ENCODE measurements at regions not wholly inside any gene's neighbourhood (a gene's known extent, or its start where the extent isn't known, plus 50 kb on each side); places are given as distances from the start of the nearest gene placed in this dataset.

GRCh38 chr3:188082031-188082430 lies 71.9 kb upstream of the LPP start:
- H4K20me1 ChIP-seq (ENCODE audit: insufficient read depth) = no peaks in the 10 kb centered on the region
- H3K4me2 ChIP-seq = no peak overlapping the region
- no peak overlapping the region for H3K9ac ChIP-seq
- H3K4me3 ChIP-seq (IDR thresholded peaks at IDR 0.05; ENCODE audit: insufficient read depth, low read depth, low read length) = no peak overlapping the region
- no peaks in the 10 kb centered on the region for H3K36me3 ChIP-seq (ENCODE audit: insufficient read depth)
- H3K27me3 ChIP-seq (ENCODE audit: insufficient read depth, low read depth) = no peaks in the 10 kb centered on the region
- H3K27ac ChIP-seq = no peak overlapping the region
- no peaks in the 10 kb centered on the region for H3K4me1 ChIP-seq (ENCODE audit: low read depth, poor library complexity, severe bottlenecking)
- no peaks in the 10 kb centered on the region for H3K79me2 ChIP-seq (ENCODE audit: insufficient read depth, low read depth)
- no peak overlapping the region for H2AFZ ChIP-seq (ENCODE audit: low read depth)
- TF ChIP-seq CTCF (conservative IDR thresholded peaks at IDR 0.05; ENCODE audit: low read depth, low read length) = no peak

DNA sequence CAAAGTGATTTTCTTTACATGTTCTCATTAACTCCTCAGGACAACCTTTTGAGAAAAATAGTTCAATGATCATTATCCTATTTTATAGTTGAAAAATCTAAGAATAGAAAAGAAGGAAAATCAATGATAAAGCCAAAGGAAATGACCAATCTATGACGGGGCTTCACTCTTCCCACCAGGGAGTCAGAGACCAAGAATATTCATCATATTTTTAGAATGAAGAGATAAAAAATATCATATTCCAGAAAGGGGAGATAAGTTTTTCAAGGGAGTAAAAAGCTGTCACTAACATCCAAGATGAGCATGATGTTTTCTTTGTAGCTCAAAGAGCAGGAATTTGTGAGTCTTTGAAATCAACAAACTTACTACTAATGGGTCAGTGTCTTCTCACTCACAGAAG lies 71.5 kb upstream of the LPP start:
- no peak overlapping the region for H3K4me2 ChIP-seq
- H3K79me2 ChIP-seq (ENCODE audit: insufficient read depth, low read depth) = no peaks in the 10 kb centered on the region
- no peak overlapping the region for H3K4me3 ChIP-seq (IDR thresholded peaks at IDR 0.05; ENCODE audit: insufficient read depth, low read depth, low read length)
- H3K4me1 ChIP-seq (ENCODE audit: low read depth, poor library complexity, severe bottlenecking) = no peaks in the 10 kb centered on the region
- no peaks in the 10 kb centered on the region for H3K36me3 ChIP-seq (ENCODE audit: insufficient read depth)
- no peaks in the 10 kb centered on the region for H3K27me3 ChIP-seq (ENCODE audit: insufficient read depth, low read depth)
- H4K20me1 ChIP-seq (ENCODE audit: insufficient read depth) = no peaks in the 10 kb centered on the region
- H3K27ac ChIP-seq = no peak overlapping the region
- no peak for TF ChIP-seq CTCF (conservative IDR thresholded peaks at IDR 0.05; ENCODE audit: low read depth, low read length)
- H2AFZ ChIP-seq (ENCODE audit: low read depth) = no peak overlapping the region
- no peak overlapping the region for H3K9ac ChIP-seq

- TF ChIP-seq CTCF (conservative IDR thresholded peaks at IDR 0.05; ENCODE audit: low read depth, low read length) = no peak
- no peak overlapping the region for H3K9ac ChIP-seq
- no peak overlapping the region for H3K4me3 ChIP-seq (IDR thresholded peaks at IDR 0.05; ENCODE audit: insufficient read depth, low read depth, low read length)
- no peak overlapping the region for H3K4me2 ChIP-seq
- no peak overlapping the region for H2AFZ ChIP-seq (ENCODE audit: low read depth)
- no peak overlapping the region for H3K27ac ChIP-seq
- H3K79me2 ChIP-seq (ENCODE audit: insufficient read depth, low read depth) = no peaks in the 10 kb centered on the region
- H4K20me1 ChIP-seq (ENCODE audit: insufficient read depth) = no peaks in the 10 kb centered on the region
- H3K4me1 ChIP-seq (ENCODE audit: low read depth, poor library complexity, severe bottlenecking) = no peaks in the 10 kb centered on the region
- H3K27me3 ChIP-seq (ENCODE audit: insufficient read depth, low read depth) = no peaks in the 10 kb centered on the region
- H3K36me3 ChIP-seq (ENCODE audit: insufficient read depth) = no peaks in the 10 kb centered on the region
Measured at GRCh38 chr3:188083011-188083410, 70.9 kb upstream of the LPP start.

DNA sequence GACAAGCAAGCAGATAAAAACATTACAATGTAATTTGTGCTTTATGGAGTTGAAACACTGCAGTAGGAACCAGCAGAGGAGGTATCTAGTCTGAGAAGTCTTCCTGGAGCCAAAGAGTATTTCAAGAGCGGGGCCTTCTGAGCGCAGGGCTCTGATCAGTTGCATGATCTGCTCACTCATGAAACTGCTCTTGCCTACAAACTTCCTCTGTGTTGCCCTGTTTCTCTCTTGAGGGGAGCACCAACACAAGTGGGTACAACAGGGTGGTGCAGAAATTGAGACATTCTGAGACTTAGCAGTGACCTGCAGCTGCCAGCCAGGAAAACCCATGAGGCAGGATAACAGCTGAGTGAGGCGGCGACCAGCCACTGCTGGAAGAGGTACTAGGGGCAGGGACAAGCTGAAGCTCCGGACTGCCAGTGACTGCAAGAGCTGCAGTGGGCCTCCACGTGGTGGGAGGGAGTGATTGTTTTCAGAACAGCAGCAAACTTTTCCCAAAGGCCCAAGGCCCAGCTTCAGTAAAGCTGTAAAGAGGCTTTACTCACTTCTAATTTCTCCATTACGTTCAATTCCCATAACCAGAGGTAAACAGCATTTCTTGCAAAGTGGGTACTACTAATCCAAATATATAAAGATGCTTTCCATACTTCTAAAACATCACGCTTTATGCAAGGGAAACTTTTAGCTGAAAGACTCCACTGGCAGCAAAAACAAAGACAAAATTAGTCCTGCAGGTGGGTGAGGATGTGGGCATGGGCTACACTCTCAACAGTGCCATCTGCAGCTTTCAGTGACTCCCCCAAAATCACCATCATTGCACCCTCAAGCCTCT lies 69.0 kb upstream of the LPP start:
- H3K36me3 ChIP-seq (ENCODE audit: insufficient read depth) = no peaks in the 10 kb centered on the region
- no peak for TF ChIP-seq CTCF (conservative IDR thresholded peaks at IDR 0.05; ENCODE audit: low read depth, low read length)
- no peak overlapping the region for H3K4me3 ChIP-seq (IDR thresholded peaks at IDR 0.05; ENCODE audit: insufficient read depth, low read depth, low read length)
- no peaks in the 10 kb centered on the region for H4K20me1 ChIP-seq (ENCODE audit: insufficient read depth)
- H3K9ac ChIP-seq = no peak overlapping the region
- H3K79me2 ChIP-seq (ENCODE audit: insufficient read depth, low read depth) = no peaks in the 10 kb centered on the region
- H2AFZ ChIP-seq (ENCODE audit: low read depth) = no peak overlapping the region
- no peaks in the 10 kb centered on the region for H3K4me1 ChIP-seq (ENCODE audit: low read depth, poor library complexity, severe bottlenecking)
- H3K4me2 ChIP-seq = no peak overlapping the region
- no peak overlapping the region for H3K27ac ChIP-seq
- no peaks in the 10 kb centered on the region for H3K27me3 ChIP-seq (ENCODE audit: insufficient read depth, low read depth)
